HG03103 (cell line): ENCODE measurements at regions not wholly inside any gene's neighbourhood (a gene's known extent, or its start where the extent isn't known, plus 50 kb on each side); places are given as distances from the start of the nearest gene placed in this dataset.
"Not testable (repeated sequence)": the region's sequence is repeated elsewhere in the genome, so short reads cannot be mapped to it uniquely, and the experiment has no call there.

Experiments used
- ATAC-seq: cut with Tn5 transposase; IDR thresholded peaks from one replicate; pipeline ENCODE4 v1.9.1; 2021; ENCODE audit warnings: low read depth; ENCODE audit not compliant: unreplicated experiment

DNA sequence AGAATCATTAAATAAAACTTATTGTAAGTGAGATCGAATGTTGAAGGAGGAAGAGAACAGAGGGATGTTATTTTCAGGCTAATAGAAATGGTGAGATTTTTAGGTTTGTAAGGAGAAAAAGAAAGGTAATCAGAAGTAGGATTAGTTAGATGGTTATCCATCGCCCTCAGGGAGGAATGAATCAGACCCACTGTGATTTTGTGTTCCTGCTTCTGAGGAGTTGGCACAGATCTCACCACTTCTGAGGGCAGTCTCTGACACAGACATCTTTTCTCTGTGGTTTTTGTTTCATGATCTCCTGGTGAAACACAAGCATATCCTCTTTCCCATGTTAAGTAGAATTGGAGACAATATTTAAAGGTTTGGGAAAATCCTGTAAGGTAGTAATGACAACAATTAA lies 1083.2 kb upstream of the AMELY start:
- ATAC-seq = not testable (repeated sequence)

DNA sequence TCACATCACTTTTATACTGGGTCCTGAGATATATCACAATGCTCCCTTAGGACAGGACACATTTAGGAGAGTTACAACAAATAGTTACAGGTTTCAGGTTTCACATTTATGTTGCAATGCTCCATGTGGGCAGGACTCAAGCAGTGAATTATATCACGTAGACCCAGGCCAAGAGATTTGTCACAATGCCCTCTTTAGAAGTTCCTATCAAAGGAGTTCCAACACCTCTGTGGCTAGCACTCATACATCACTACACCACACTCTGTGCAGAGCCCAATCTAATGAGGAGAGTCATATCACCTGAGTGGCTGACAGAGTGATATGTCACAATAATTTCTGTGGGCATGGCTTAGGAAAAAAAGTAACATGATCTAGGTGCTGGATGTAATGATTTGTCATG lies 1068.2 kb upstream of the AMELY start:
- no peak for ATAC-seq

DNA sequence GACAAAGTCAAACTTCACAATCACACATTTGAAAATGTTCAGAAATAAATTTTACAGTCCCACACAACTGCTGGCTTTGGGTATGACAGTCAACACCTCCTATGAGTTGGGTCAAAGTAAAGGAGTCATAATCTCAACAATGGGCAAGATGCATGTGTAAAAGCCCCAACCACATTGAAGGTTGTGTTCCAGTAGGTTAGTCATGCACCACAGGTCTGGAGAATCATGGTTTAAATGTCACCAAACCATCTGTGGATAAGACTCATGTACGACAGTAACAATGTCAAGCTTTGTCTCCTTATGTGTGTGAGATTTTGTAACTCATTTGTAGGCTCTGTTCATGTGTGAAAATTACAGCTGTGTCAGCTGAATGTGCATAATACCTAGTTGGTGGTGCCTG lies 1065.7 kb upstream of the AMELY start:
- ATAC-seq = no peak

DNA sequence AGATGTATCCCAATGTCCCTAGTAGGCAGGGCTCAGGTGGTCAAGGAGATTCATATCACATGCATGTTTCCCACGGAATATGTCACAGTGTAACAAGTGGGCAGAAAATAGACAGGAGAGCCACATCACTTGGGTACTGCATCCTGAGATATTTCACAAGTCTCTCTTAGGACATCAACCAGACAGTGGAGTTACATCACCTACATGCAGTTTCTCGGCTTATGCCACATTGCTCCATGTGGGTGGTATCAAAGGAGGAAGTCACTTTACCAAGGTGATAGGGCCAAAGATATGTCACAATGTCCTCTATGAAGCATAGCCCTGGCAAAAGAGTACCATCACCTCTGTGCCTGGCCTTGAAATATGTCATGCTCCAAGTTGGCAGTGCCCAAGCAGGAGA lies 1056.7 kb upstream of the AMELY start:
- no peak for ATAC-seq

DNA sequence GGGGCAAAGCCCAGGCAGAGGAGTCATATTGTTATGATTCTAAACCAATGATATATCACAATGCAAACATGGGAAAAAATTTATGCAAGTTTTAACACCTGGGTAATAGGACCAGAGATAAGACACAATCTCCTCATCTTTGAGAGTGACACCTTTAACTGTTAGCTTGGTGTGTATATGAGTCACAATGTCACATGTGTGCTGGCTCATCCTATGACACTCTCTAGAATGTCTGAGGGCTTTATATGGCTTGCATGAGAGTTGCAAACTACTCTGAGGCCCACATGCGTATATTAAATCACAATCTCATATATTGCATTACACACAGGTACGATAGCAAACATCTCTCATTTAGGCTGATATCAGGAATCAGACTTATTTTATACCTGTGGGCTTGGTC lies 1055.4 kb upstream of the AMELY start:
- ATAC-seq = no peak

DNA sequence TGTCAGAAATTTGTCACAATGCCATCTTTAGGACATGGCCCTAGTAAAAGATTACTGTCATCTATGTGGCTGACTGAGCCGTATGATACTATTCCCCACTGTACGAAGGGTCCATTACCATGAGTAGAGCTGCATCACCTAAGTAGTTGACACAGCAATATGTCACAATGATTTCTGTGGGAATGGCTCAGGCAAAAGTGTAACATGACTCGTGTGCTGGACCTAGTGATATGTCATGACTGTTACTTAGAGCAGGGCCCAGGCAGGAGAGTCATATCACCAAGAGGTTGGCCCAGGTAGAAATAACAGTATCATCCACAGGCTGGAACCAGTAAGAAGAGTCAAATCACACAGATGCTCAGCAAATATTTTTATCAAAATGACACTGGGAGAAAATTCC lies 1051.8 kb upstream of the AMELY start:
- ATAC-seq = no peak

DNA sequence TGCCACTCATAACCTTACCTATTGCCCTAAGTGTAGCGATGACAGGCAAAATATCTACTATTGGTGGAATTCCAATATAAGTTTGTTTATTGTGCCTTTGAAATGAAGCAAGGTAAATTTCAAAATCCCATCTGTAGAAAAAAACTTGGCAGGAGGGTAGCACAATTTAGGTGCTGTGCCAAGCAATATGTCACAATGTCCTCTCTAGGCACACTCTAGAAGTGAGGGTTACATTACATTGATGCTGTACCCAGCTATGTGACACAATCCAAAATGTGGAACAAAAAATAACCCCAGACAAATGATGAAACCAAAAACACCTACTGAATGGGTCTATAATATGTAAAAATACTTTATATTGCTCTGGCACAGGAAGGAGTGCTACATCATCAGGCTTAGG lies 1050.8 kb upstream of the AMELY start:
- no peak for ATAC-seq

DNA sequence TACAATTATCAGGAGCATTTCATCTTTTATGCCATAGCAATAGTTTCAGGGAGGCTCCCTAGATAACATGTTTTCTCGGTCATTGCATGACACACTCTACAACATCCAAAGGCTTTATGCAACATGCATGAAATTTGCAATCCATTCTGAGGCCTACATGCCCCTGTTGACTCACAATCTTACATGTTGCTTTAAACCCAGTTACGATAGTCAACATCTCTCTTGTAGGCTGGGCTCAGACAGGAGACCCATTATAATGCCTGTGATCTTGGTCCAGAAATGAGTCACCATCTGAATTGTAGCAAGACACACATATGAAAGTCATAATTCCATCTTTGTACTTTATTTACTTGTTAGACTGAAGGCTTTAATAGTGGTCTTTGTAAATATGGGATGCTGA lies 1050.3 kb upstream of the AMELY start:
- ATAC-seq = no peak

DNA sequence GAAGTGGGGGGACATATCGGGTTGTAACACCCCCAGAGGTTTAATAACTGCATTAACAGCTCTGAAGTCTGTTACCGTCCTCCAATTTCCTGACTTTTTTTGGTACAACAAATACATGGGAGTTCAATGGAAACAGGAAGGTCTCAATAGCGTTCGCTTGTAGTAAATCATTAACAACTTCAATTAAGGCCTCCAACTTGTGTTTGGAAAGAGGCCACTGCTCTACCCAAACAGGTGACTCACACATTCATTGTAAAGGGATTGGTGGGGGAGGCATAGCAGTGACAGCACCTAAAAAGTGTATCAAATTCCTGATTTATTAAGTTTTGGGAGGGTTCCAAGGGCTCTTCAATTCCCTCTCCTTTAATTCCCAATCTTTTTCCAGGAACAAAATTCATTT lies 1046.2 kb upstream of the AMELY start:
- ATAC-seq = no peak

DNA sequence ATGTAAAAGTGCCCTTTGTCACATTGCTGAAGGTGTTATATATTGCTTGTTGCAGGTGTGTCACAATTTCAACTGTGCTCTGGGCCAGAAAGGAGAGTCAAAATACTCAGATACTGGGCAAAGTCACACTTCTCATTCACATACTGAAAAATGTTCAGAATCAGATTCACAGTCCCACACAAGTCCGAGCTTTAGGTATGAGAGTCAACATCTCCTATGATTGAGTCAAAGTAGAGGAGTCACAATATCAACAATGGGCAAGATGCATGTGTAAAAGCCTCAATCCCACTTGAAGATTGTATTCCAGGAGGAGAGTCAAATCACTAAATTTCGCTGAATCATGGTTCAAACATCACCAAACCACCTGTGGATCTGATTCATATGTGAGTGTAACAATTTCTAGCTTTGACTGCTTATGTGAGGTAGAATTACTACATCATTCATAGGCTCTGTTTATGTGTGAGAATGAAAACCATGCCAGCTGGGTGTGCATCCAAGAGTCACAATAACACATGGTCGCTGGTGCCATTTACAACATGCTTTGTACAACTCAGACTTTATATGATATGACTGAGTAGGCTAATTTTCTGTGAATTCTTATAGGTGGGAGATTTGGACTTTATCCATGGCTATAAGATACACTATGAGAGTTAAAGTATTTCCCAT lies 1039.8 kb upstream of the AMELY start:
- no peak for ATAC-seq

DNA sequence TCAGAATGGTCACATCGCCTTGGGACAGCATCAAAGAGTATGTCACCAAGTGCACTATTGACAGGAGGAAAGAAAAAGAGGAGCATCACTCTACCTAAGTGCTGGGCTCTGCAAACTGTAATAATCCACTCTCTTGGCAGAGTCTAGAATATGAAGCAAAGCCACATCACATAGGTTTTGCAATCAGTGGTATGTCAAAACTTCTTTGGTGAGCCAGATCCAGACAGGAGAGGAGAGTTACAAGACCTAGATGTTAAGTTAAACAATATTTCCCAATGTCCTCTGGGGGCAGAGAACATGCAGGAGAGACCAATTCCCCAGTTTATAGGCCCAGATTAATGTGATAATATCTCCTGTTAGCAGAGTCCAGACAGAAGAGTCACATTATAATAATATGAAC lies 1032.6 kb upstream of the AMELY start:
- ATAC-seq = no peak

DNA sequence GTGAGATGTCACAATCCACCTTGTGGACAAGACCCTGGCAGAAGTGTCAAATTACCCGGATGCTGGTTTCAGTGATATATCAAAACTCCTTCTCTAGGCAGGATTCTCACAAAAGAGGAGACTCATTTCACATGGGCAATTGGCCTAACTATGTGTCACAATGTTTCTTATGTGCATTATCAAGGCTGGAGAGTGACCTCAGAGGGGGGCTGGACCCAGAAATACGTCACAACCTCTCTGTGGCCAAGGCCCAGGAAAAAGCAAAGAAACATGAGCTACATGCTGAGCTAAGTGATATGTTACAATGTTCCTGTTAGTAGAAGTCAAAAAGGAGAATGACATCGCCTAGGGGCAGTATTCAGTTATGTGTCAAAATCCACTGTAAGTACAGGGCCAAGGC lies 1031.2 kb upstream of the AMELY start:
- ATAC-seq = no peak

DNA sequence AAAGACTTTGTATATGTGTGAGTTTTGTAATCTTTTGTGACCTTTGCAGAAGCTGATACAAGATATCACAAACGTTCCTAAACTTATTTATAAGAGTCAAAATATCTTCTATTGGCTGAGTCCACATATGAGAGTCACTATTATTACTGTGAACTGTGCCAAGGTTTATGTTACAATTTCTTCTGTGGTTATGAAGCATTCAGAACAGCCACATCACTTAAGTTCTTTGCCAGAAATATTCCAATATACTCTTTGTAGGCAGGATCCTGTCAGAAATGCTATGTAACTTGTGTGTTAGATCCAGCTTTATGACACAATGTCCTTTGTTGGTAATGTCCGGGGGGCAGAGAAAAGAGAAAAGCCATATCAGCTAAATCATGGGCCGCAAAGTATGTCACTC lies 1030.3 kb upstream of the AMELY start:
- ATAC-seq = no peak

DNA sequence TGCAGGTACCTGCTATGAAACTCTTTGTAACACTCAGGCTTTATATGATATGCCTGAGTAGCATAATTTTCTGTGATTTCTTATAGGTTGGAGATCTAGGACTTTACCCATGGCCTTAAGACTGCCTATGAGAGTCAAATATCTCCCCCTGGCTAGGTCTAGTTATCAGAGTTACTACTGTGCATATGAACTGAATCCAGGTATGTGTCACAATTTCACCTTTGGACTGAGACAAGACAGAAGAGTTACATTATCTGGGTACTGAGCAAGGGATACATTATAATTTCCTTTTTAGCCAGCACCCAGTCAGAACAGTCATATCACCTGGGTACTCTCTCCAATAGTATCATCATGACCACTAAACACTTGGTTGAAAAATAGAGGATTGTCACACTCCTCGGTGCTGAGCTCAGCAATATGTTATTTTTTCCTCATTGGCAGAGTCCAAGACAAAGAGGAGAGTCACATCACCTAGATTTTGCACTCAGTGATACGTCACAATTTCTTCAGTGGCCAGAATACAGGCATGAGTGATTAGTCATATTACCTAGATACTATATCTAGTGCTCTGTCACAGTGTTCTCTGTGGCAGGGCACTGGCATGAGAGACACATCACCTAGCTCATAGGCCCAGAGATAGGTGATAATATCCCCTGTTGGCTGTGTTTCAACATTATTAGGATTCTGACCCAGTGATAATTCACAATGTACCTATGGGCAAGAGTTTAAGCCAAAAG lies 1027.6 kb upstream of the AMELY start:
- no peak for ATAC-seq

DNA sequence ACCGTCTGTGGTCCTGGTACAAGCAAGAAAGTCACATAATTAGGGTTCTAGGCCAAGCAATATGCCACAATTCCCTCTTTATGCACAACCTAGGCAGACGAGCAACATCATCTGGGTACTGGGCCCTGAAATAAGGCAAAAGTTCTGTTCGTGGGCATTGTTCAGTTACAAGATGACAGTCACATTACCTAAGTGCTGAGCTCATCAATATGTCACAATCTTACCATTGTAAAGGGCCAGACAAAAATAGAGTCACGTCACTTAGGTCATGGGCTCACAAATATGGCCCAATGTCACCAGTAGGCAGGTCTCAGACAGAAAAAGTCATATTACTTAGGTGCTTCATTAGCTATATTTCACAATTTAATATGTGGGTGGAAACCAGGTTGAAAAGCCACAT lies 1025.3 kb upstream of the AMELY start:
- ATAC-seq = no peak

DNA sequence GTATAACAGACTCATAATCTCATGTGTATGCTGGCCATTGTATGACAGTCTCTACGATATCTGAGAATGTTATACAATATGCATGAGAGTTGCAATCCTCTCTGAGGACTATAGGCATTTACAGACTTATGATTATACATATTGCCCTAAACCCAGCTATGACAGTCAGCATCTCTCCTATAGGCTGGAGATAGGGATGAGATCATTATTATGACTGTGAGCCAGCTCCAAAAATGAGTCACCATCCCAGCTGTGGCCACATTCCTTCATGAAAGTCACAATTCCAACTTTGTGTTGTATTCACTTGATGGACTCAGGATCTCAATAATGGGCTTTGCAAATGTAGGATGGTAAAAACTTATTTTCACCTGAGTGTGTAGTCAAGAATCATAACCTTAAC lies 1024.5 kb upstream of the AMELY start:
- no peak for ATAC-seq

DNA sequence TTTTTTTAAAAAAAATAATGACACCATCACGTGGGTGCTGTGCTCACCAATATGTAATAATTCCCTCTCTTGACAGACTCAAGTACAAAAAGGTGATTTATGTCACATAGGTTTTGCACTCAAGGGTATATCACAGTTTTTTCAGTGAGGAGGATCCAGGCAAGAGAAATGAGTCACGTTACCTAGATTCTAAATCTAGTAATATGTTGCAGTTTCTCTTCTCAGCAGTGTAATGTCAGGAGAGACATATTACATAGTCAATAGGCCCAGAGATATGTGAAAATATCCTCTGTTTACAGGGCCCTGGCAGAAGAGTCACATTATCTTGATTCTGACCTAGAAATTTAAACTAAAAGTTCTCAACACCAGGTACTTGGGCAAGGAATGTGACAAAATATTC lies 1024.1 kb upstream of the AMELY start:
- ATAC-seq = no peak

DNA sequence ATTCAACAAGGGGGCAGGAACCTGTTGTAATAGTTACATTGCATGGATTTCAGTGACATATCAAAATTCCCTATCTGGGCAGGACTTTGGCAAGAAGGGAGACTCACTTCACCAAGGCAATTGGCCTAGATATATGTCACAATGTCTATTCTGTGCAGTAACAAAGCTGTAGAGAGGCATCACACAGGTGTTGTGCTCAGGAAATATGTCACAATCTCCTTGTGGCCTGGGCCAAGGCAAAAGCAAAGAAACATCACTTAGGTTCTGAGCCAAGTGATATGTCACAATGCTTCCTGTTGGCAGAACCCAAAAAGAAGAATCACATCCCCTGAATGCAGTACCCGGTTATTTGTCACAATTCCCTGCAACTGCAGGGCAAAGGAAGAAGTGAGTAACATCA lies 1020.9 kb upstream of the AMELY start:
- ATAC-seq = no peak

DNA sequence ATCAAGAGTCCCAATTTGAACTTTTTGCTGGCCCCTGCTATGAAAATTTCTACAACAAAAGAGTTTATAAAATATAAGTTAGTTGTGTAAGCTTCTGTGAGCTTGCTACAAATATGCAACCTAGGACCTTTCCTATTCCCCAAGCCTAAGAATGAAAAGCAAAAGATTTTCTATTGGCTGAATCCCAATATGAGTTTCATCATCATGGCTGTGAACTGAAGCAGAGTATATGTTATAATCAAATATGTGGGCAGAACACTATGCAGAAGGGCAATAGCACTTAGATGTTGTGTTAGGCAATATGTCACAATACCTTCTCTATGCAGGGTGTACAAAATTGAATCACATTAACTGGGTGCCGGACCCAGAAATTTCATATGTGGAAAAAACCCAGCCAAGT lies 1018.3 kb upstream of the AMELY start:
- no peak for ATAC-seq

DNA sequence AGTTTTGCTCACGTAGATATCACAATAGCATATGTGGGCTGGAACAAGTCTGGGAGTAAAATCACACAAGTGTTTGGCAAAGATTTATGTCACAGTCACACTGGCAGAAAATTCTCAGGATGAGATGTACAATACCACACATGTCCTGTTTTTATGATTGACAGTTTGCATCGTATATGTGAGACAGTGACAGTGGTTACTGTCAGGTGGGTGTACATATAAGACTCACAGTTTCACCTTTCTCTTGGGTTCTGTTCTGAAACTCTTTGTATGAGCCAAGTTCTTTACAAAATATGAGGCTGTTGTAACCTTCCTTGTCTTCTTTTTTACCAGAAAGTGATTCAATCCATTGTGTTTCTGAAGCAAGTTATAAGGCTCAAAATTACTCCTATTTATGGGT lies 1012.5 kb upstream of the AMELY start:
- ATAC-seq = no peak

DNA sequence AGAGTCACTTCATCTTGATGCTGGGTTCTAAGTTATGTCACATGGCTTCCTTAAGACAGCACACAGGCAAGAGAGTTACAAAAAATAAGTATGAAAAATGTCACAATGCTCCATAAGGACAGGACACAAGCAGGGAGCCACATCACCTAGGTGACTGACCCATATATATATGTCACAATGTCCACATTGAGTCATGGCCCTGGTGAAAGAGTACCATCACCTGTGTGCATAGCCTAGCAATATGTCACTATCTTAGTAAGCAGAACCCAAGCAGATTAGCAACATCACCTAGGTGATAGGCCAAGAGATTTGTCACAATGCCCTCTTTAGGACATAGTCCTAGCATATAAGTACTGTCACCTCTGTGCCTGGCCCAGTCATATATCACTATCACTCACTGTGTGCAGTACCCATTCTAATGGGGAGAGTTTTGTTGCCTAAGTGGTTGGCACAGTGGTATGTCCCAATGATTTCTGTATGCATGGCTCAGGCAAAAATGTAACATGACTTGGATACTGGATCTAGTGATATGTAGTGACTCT lies 1012.0 kb upstream of the AMELY start:
- ATAC-seq = no peak

DNA sequence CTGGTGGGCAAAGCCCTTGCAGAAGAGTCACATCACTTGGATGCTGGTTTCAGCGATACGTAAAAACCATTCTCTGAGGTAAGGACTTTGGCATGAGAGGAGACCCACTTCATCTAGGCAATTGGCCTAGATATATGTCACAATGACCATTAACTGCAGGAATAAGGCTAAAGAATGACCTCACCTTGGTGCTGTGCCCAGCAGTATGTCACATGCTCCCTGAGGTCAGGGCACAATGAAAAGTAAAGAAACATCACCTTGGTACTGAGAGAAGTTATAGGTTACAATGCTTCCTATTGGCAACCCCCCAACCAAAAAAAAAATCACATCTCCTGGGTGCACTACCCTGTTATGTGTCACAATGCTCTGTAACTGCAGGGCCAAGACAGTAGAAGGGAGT lies 1008.8 kb upstream of the AMELY start:
- no peak for ATAC-seq
